CD14-positive monocyte (primary cell): ENCODE measurements at regions not wholly inside any gene's neighbourhood (a gene's known extent, or its start where the extent isn't known, plus 50 kb on each side); places are given as distances from the start of the nearest gene placed in this dataset.

Experiments used
- DNase-seq, 3 donors: peaks; one replicate each; pipeline ENCODE4 v3.0.0-alpha.2; 2011 to 2022
- H2AFZ ChIP-seq: 2 replicates; pipeline ENCODE4 v1.6.0; 2012; ENCODE audit warnings: mild to moderate bottlenecking, low read depth, low read length, inconsistent platforms; ENCODE audit not compliant: insufficient read depth, poor library complexity, severe bottlenecking
- H3K27ac ChIP-seq, 2 donors: 1 replicate in 1 of 2; 2 replicates in 1 of 2; pipeline ENCODE4 v1.5.1; 2012 to 2013; ENCODE audit warnings: low read length in 2 of 2, control low read depth in 1 of 2, inconsistent platforms in 1 of 2, low read depth in 1 of 2, mild to moderate bottlenecking in 1 of 2
- H3K27me3 ChIP-seq, 2 donors: one replicate each; pipeline versions ENCODE4 v1.6.0 to v1.6.1; 2011 to 2013; ENCODE audit warnings: low read length in 2 of 2; ENCODE audit not compliant: control insufficient read depth in 2 of 2, insufficient read depth in 2 of 2
- H3K36me3 ChIP-seq, 2 donors: replicated peaks in 1 of 2; 1 replicate in 1 of 2; 2 replicates in 1 of 2; pipeline versions ENCODE4 v1.5.1 to v1.6.1; 2012 to 2013; ENCODE audit warnings: low read length in 2 of 2, control low read depth in 1 of 2, inconsistent platforms in 1 of 2, mild to moderate bottlenecking in 1 of 2; ENCODE audit not compliant: insufficient read depth in 2 of 2, control insufficient read depth in 1 of 2
- H3K4me1 ChIP-seq, 2 donors: 1 replicate in 1 of 2; 2 replicates in 1 of 2; pipeline versions ENCODE4 v1.5.1 to v1.6.1; 2012 to 2013; ENCODE audit warnings: low read length in 2 of 2, control low read depth in 1 of 2, inconsistent platforms in 1 of 2, mild to moderate bottlenecking in 1 of 2, moderate library complexity in 1 of 2; ENCODE audit not compliant: insufficient read depth in 2 of 2, control insufficient read depth in 1 of 2
- H3K4me2 ChIP-seq: replicated peaks from 2 replicates; pipeline ENCODE3; 2012; ENCODE audit warnings: low read length, moderate library complexity, mild to moderate bottlenecking; ENCODE audit not compliant: poor library complexity, severe bottlenecking; ENCODE audit errors: extremely low read depth
- H3K4me3 ChIP-seq, 3 experiments: fragments of 200-600 bp in 1 of 3; sonication (generic) in 1 of 3; replicated peaks in 1 of 3; 1 replicate in 2 of 3; 2 replicates in 1 of 3; pipeline ENCODE4 v1.5.1; 2011 to 2013; ENCODE audit warnings: low read length in 3 of 3, mild to moderate bottlenecking in 3 of 3, control low read depth in 2 of 3, low read depth in 2 of 3, inconsistent platforms in 1 of 3, moderate library complexity in 1 of 3
- H3K79me2 ChIP-seq: 2 replicates; pipeline ENCODE4 v1.6.0; 2012; ENCODE audit warnings: mild to moderate bottlenecking, control low read depth, inconsistent platforms, low read length, moderate library complexity; ENCODE audit not compliant: insufficient read depth
- H3K9ac ChIP-seq: 2 replicates; pipeline ENCODE4 v1.6.0; 2017; ENCODE audit warnings: low read length, mild to moderate bottlenecking; ENCODE audit not compliant: insufficient read depth, poor library complexity, severe bottlenecking
- H3K9me3 ChIP-seq, 2 donors: replicated peaks in 1 of 2; 1 replicate in 1 of 2; 2 replicates in 1 of 2; pipeline versions ENCODE4 v1.5.1 to v1.6.1; 2012 to 2013; ENCODE audit warnings: low read length in 2 of 2, control low read depth in 1 of 2; ENCODE audit not compliant: control insufficient read depth in 1 of 2, insufficient read depth in 1 of 2
- H4K20me1 ChIP-seq: 2 replicates; pipeline ENCODE4 v1.6.0; 2012; ENCODE audit warnings: mild to moderate bottlenecking, low read length, control low read depth, moderate library complexity; ENCODE audit not compliant: insufficient read depth
- H3K27ac Mint-ChIP-seq, 7 donors: one replicate each; pipeline ENCODE4 v1.8.0; 2020; ENCODE audit warnings: mild to moderate bottlenecking in 7 of 7, mixed read lengths in 7 of 7, moderate library complexity in 6 of 7, inconsistent platforms in 2 of 7
- H3K27me3 Mint-ChIP-seq, 3 donors: one replicate each; pipeline ENCODE4 v1.8.0; 2021 to 2022; ENCODE audit warnings: low read depth in 3 of 3, mild to moderate bottlenecking in 3 of 3, mixed read lengths in 3 of 3, moderate library complexity in 3 of 3, inconsistent platforms in 1 of 3
- H3K36me3 Mint-ChIP-seq, 2 donors: one replicate each; pipeline ENCODE4 v1.8.0; 2020; ENCODE audit warnings: mixed read lengths in 2 of 2, inconsistent platforms in 1 of 2, mild to moderate bottlenecking in 1 of 2
- H3K4me1 Mint-ChIP-seq: one replicate; pipeline ENCODE4 v1.8.0; 2020; ENCODE audit warnings: mild to moderate bottlenecking, mixed read lengths
- H3K4me3 Mint-ChIP-seq, 2 donors: one replicate each; pipeline ENCODE4 v1.8.0; 2020; ENCODE audit warnings: mild to moderate bottlenecking in 2 of 2, mixed read lengths in 2 of 2, moderate library complexity in 1 of 2
- H3K9me3 Mint-ChIP-seq, 7 donors: one replicate each; pipeline ENCODE4 v1.8.0; 2020 to 2022; ENCODE audit warnings: mixed read lengths in 7 of 7, mild to moderate bottlenecking in 6 of 7, moderate library complexity in 6 of 7, inconsistent platforms in 2 of 7
- CTCF ChIP-seq: fragments of 200-600 bp; IDR thresholded peaks from one replicate; pipeline ENCODE4 v1.8.0; 2022; ENCODE audit warnings: antibody characterized with exemption, mild to moderate bottlenecking
- WGBS: methylation state at CpG from one replicate; pipeline ENCODE4 v1.1.5; 2013; ENCODE audit warnings: missing lambda C conversion rate; ENCODE audit not compliant: insufficient coverage; 5-methylcytosine and 5-hydroxymethylcytosine counted together
- intact Hi-C, 2 donors: fragments of 100-400 bp; cut with micrococcal nuclease; formaldehyde crosslinking; loops; one replicate each; pipeline versions ENCODE4 v1.15.0 to v1.15.1; 2023

- no CpG with 5 or more reads among the region's 1 CpG for WGBS
- Mint-ChIP-seq H3K9me3 (peaks cover 0 to 2% (median 0%) of the 10 kb centered on the region in 7 donors), H3K36me3 (no peaks in the 10 kb centered on the region), H3K4me3 (no peak overlapping the region), H3K4me1 (no peaks in the 10 kb centered on the region), H3K27me3 (no peaks in the 10 kb centered on the region), H3K27ac (no peak overlapping the region)
- no peaks in the 10 kb centered on the region for H3K27me3 ChIP-seq
- no peak overlapping the region for H3K4me3 ChIP-seq
- no peak for TF ChIP-seq CTCF
- intact Hi-C loops, result no loop called here
- H3K36me3 ChIP-seq, result no peaks in the 10 kb centered on the region
- H3K27ac ChIP-seq, result no peak overlapping the region
- no peak overlapping the region for H3K4me2 ChIP-seq
- H4K20me1 ChIP-seq, result no peaks in the 10 kb centered on the region
- no peak overlapping the region for H3K9ac ChIP-seq
- H2AFZ ChIP-seq, result no peak overlapping the region
- DNase-seq, result no peak
- H3K9me3 ChIP-seq, result no peaks in the 10 kb centered on the region
- H3K79me2 ChIP-seq, result no peaks in the 10 kb centered on the region
- H3K4me1 ChIP-seq, result no peaks in the 10 kb centered on the region
Observed at GRCh38 chr6:93523365-93523764, 104.0 kb upstream of the EPHA7 start.

GRCh38 chr6:93516441-93516840 is 97.1 kb upstream of the EPHA7 start:
- H3K9ac ChIP-seq, result no peak overlapping the region
- H3K79me2 ChIP-seq, result no peaks in the 10 kb centered on the region
- H3K36me3 Mint-ChIP-seq, result no peaks in the 10 kb centered on the region
- H3K27me3 Mint-ChIP-seq, result no peaks in the 10 kb centered on the region
- H3K4me1 Mint-ChIP-seq, result no peaks in the 10 kb centered on the region
- H3K4me3 Mint-ChIP-seq, result no peak overlapping the region
- no CpG with 5 or more reads among the region's 2 CpGs for WGBS
- no peaks in the 10 kb centered on the region for H3K4me1 ChIP-seq
- H3K27ac Mint-ChIP-seq, result no peak overlapping the region
- no peak for TF ChIP-seq CTCF
- no peak overlapping the region for H3K27ac ChIP-seq
- intact Hi-C loops, result no loop called here
- no peaks in the 10 kb centered on the region for H3K27me3 ChIP-seq
- no peak overlapping the region for H3K4me2 ChIP-seq
- H2AFZ ChIP-seq, result no peak overlapping the region
- H3K9me3 Mint-ChIP-seq, result no peaks in the 10 kb centered on the region
- H3K4me3 ChIP-seq, result no peak overlapping the region
- no peaks in the 10 kb centered on the region for H3K36me3 ChIP-seq
- no peaks in the 10 kb centered on the region for H4K20me1 ChIP-seq
- DNase-seq, result no peak
- H3K9me3 ChIP-seq, result no peaks in the 10 kb centered on the region
